CD4-positive, alpha-beta T cell treated with Interleukin-12 subunit alpha and Interleukin-12 subunit beta, for 1 hour (primary cell): ENCODE measurements at regions not wholly inside any gene's neighbourhood (a gene's known extent, or its start where the extent isn't known, plus 50 kb on each side); places are given as distances from the start of the nearest gene placed in this dataset.
"Not testable (repeated sequence)": the region's sequence is repeated elsewhere in the genome, so short reads cannot be mapped to it uniquely, and the experiment has no call there.

ENCODE experiments used
- DNase-seq: peaks from one replicate; pipeline ENCODE4 v3.0.0-alpha.2; 2020

- DNase-seq: no peak
Measured at GRCh38 chr21:35449846-35450245, 400.7 kb upstream of the RUNX1 start.

DNA sequence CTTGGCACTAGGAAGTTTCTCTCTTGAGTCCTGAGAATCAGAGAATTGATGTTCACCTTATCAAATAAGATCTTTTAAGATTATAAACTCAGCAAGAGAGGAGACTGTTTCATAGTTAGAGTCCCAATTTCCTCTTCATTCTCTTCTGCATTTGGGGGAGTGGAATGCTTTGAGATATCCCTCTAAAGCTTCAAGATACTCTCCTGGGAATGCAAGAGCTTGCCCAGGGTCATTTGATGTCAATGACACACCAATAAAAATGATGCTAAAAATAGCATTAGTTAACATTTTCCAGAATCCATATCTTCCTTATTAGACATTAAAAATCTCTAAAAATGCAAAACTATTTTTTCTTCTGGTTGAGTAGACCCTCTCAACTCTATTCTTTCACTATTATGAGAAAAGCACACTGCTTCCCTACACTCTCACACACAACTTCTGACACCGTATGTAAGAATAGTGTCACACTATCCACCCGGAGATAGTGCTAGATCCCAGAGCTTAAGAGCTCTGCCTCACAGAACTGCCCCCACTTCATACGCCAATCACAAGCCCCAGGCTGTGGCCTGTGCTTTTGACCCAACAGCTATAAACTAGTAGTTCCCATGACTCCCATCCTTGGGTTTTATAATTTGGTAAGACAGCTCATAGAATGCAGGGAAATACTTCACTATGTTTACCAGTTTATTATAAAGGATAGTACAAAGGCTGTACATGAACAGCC, 399.9 kb upstream of the RUNX1 start:
- no peak for DNase-seq

GRCh38 chr21:35444391-35444790, 395.3 kb upstream of the RUNX1 start:
- no peak for DNase-seq

- no peak for DNase-seq
Measured at GRCh38 chr21:35441868-35442582, 392.9 kb upstream of the RUNX1 start.

DNA sequence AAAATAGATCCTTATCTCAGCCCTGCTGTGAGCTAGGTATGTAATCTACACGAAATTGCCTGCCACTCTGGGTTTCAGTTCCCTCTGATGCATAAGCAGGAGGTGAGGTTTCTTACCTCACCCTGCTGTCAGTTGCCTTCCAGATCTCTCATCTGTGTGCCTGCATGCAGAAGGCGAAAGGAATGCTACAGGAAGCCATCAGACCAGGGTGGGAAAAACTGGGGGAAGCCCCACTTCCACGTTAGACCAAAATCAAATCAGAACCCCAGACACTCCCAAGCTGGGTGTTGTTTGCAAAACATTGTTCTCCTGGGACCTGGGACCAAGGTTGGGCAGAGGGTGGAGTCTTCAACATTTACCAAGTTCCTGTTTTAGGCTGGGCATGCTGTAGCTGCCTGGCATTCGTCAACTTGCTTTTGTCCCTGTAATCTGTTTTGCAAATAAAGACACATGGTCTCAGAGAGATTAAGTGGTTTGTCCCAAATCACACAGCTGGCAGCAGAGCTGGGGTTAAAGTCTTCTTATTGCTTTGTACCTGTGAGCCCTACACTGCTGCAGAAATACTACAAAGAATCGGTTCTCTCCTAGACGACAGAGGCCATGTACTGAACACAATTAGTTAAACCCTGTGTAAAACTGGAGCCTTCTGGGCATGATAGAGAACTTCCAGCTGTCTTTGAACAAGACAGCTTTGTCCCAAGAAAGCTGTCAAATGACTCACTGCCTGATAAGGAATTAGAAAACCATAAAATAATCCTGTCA, 389.7 kb upstream of the RUNX1 start:
- no peak for DNase-seq

DNA sequence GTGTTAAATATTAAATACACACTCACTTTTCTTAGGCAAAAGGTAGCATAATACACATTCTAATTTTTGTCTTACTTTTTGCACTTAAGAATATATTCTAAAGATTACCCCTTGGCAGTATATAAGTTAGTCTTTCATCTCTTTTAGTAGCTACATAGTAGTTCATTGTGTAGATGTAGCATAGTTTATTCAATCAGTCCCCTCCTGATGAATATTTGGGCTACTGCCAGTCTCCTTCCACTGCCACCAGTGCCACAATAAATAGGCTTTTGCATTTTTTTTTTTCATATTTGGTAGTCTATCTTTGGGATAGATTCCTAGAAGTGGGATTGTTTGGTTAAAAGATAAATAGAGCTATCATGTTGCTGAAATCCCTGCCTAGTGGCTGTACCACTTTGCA, 388.8 kb upstream of the RUNX1 start:
- no peak for DNase-seq

- DNase-seq: no peak
Measured at GRCh38 chr21:35436899-35437298, 387.8 kb upstream of the RUNX1 start.

- not testable (repeated sequence) for DNase-seq
Measured at GRCh38 chr21:35432601-35433000, 383.5 kb upstream of the RUNX1 start.

GRCh38 chr21:35430260-35430659, 381.2 kb upstream of the RUNX1 start:
- no peak for DNase-seq

DNA sequence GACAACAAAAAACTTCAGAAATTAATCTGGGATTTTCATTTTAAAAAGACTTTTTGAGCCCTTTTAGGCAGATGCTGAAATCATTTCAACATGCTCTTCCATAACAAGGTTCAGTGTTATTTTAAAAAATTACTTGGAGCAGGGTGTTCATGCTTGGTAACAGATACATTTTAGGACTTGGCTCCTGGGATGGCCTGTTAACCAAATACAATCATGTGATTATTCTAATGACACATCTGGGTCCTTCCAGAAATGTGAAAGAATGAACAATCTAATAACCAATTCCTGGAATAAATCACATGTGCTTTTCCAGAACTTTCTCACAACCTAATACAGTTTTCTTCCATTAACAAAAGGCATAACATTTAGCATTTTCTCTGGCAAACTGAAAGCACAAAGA, 379.8 kb upstream of the RUNX1 start:
- no peak for DNase-seq

DNA sequence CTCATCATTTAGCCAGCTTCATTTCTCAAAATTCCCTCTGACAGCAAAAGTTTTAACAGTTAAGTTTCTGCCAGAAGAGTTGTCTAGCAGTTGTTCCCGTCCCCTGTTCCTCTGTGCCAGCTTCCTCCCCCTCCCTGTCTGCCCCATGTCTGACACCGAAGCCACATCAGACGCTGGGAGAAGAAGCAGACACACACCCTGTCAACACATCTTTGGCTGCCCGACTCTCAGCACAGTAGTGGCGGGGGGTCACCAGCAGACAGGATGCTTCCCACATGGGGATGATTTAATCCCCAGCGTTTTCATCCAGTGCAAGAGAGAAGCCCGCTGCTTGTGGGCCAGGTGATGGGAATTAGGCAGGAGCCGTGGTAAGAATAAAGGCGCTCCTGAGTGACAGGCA, 379.4 kb upstream of the RUNX1 start:
- DNase-seq: peak; percentile 32

- DNase-seq: no peak
Measured at GRCh38 chr21:35428001-35428320, 378.9 kb upstream of the RUNX1 start.

DNA sequence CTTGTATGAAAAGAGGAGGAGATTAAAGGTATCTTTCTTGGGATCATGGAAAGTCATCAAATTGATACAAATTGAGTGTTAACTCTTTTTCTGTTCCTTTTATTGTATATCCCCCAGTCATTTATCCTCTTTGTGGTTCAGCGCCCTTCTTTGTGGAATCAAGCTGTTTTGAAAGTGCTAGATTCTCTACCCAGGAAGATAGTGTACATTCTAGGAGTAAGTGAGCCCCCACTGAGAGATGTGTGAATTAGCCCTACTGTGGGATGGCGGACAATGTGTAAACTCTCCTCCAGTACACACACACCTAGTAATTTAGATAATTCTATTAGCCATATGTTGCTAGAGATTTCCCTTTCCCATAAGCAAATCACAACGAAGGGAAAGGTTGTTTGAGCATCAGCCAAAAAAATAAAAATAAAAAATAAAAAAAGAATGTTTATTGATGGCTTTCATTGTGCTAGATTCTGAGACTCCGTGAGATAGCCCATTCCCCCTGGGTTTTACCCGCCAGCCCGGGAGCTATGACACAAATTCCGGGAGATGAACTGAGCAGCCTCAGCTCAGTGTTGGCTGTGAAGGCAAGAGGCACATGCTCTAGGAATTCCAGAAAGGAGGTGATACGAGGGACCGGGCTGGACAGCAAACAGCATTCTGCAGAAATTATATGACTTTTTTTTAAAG, 378.4 kb upstream of the RUNX1 start:
- no peak for DNase-seq

- DNase-seq: no peak
Measured at GRCh38 chr21:35426897-35427296, 377.8 kb upstream of the RUNX1 start.

DNA sequence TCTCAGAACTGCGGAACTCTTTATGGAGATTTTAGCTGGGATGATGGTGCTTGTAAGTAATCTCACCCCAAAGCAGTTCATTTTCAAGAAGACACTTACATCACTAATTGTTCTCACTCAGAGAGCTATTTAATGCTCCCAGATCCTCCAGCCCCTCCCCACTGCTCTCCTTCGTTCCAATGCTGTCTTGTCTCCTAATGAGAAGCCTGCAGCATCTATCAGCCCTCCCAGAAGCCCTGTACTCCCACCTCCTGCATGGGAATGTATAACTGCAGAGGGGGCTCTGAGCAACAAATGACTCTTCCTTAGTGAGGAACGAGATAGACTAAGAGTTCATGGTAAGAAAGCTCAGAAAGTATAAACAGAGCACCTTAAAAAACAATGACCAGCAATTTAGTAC, 377.4 kb upstream of the RUNX1 start:
- DNase-seq: no peak

GRCh38 chr21:35424122-35424521, 375.0 kb upstream of the RUNX1 start:
- no peak for DNase-seq

DNA sequence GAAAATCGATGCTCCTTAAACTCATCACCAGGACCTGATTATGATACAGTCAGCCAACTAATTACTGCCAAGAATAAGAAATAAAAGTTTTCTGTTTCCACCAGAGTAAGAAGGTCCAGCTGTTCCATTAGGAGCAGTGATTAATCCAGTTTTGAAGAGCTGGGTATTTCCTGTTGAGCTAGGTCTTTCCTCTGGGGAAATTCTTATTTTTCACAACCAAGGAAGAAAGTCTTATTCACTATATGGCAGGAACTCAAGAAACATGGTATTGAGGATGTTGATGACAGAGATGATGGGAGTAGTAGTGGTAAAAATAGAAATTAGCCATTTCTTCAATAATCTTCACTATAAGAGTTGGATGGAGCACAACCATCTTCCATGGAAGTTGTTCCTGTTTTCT, 374.6 kb upstream of the RUNX1 start:
- DNase-seq: no peak

DNA sequence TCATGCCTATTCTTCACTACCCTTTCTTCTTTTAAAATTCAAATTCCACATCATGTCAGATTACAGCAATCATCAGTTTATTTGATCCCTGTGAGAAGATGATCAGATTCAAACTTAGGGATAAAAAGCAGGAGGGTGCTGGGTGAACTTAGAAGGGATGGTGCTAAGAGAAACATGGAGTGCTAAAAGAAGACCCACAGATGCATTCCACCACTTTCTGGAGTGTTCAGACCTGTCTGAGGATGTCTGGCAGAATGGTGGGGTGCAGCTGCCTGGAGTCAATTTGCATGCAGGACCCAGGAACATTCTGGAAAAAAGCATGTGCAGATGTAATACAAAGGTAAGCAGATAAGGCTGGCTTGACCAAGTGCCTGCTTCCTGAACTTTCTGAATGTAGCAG, 372.9 kb upstream of the RUNX1 start:
- DNase-seq: no peak

DNA sequence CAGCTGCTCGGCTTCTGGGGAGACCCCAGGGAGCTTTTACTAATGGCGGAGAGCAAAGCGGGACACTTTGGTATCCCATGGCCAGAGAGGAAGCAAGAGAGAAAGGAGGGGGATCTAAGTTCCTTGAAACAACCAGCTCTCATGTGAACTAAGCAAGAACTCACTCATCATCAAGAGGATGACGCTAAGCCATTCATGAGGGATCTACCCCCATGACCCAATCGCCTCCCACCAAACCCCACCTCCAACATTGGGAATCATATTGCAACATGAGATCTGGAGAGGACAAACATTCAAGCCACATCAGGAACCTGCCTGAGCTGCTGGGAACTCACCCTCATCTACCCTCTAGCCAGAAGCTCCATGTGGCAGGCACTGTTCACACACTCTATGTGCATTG, 372.1 kb upstream of the RUNX1 start:
- no peak for DNase-seq

DNA sequence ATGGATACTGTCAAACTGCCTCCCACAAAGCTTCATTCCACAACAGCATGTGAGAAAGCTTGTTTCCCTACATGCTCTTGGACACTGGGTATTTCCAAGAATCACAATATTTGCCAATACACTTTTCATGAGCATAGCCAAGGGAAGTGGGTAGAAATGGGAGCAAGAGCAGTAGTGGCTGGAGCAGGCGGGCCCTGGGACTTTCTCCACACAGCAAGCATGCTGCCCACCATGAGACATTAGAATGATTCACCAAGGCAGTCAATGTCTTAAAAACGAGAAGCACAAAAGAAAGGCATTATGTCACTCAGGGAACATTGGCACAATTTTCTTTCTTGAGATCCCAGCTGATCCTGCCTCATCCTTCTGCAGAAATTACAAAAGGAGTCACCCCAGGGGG, 371.6 kb upstream of the RUNX1 start:
- no peak for DNase-seq

DNA sequence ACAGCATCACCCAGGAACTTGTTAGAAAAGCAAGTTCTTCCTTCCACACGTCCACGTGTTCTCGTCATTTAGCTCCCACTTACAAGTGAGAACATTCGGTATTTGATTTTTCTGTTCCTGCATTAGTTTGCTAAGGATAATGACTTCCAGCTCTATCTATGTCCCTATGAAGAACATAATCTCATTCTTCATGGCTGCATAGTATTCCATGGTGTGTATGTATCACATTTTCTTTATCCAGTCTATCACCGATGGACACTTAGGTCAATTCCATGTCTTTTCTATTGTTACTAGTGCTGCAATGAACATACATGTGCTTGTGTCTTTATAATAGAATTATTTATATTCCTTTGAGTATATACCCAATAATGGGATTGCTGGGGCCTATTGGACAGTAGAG, 368.7 kb upstream of the RUNX1 start:
- DNase-seq: no peak

GRCh38 chr21:35416866-35417489, 367.9 kb upstream of the RUNX1 start:
- no peak for DNase-seq

DNA sequence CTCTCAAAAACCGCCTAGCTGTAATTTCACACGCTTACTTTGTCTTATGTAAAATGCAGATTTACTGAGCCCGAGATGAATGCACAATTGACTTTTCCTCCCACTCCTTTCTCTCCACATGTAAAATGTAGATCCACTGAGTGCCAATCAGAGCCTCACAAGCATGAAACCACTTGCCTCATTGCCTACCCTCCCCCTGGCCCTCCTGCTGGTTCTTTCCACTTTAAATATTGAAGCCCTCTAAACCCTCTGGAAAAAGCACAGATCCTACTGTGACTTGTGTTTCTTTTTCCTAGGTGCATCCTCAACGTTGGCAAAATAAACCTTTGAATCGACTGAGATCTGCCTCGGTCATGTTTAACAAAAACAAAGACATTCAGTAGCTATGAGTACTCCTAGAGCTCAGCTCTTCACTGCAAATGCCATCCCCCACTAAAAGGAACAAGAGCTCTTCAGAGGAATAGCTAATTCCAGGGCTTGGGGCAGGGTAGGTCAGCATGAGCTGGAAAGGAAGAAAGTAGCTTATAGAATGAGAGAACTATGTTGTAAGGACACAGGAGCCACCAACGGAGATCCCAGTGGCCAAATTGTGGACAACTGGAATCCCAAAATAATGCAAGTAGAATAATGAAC, 365.5 kb upstream of the RUNX1 start:
- DNase-seq: no peak
